ENCODE measurements at regions not wholly inside any gene's neighbourhood (a gene's known extent, or its start where the extent isn't known, plus 50 kb on each side); places are given as distances from the start of the nearest gene placed in this dataset.
A peak's percentile ranks its signal among the peaks of the same experiment; 100 is the strongest.
"Not testable (repeated sequence)": the region's sequence is repeated elsewhere in the genome, so short reads cannot be mapped to it uniquely, and the experiment has no call there.

- not testable (repeated sequence) for DNase-seq (ENCODE audit: extremely low read depth in 1 of 2, low read depth in 1 of 2)
These were observed 82.7 kb downstream of the TFRC start for GRCh38 chr3:195999176-195999575.

GRCh38 chr3:195996314-195996713, 85.6 kb downstream of the TFRC start:
- not testable (repeated sequence) for DNase-seq (ENCODE audit: extremely low read depth in 1 of 2, low read depth in 1 of 2)

GRCh38 chr3:195994343-195994742, 86.0 kb upstream of the TNK2 start:
- DNase-seq (ENCODE audit: extremely low read depth in 1 of 2, low read depth in 1 of 2), result peak; percentile 25 to 32

GRCh38 chr3:195993671-195994070, 85.3 kb upstream of the TNK2 start:
- DNase-seq (ENCODE audit: extremely low read depth in 1 of 2, low read depth in 1 of 2), result not testable (repeated sequence)

GRCh38 chr3:195992956-195993595, 84.7 kb upstream of the TNK2 start:
- DNase-seq (ENCODE audit: extremely low read depth in 1 of 2, low read depth in 1 of 2), result not testable (repeated sequence)

GRCh38 chr3:195991986-195992385, 83.6 kb upstream of the TNK2 start:
- not testable (repeated sequence) for DNase-seq (ENCODE audit: extremely low read depth in 1 of 2, low read depth in 1 of 2)

GRCh38 chr3:195991243-195991642, 82.9 kb upstream of the TNK2 start:
- DNase-seq (ENCODE audit: extremely low read depth in 1 of 2, low read depth in 1 of 2), result not testable (repeated sequence)

- not testable (repeated sequence) for DNase-seq (ENCODE audit: extremely low read depth in 1 of 2, low read depth in 1 of 2)
These were observed 82.5 kb upstream of the TNK2 start for GRCh38 chr3:195990841-195991174.

- peak; percentile 91 to 94 for DNase-seq (ENCODE audit: extremely low read depth in 1 of 2, low read depth in 1 of 2)
These were observed 81.8 kb upstream of the TNK2 start for GRCh38 chr3:195989921-195990840.

- DNase-seq (ENCODE audit: extremely low read depth in 1 of 2, low read depth in 1 of 2), result peak in 1 of 2 donors; percentile 30
These were observed 81.0 kb upstream of the TNK2 start for GRCh38 chr3:195989197-195989920.

- not testable (repeated sequence) for DNase-seq (ENCODE audit: extremely low read depth in 1 of 2, low read depth in 1 of 2)
These were observed 80.4 kb upstream of the TNK2 start for GRCh38 chr3:195988764-195989163.

- DNase-seq (ENCODE audit: extremely low read depth in 1 of 2, low read depth in 1 of 2), result not testable (repeated sequence)
These were observed 78.7 kb upstream of the TNK2 start for GRCh38 chr3:195987001-195987400.

GRCh38 chr3:195986576-195986975, 78.2 kb upstream of the TNK2 start:
- not testable (repeated sequence) for DNase-seq (ENCODE audit: extremely low read depth in 1 of 2, low read depth in 1 of 2)

- DNase-seq (ENCODE audit: extremely low read depth in 1 of 2, low read depth in 1 of 2), result not testable (repeated sequence)
These were observed 77.1 kb upstream of the TNK2 start for GRCh38 chr3:195985348-195985920.

- not testable (repeated sequence) for DNase-seq (ENCODE audit: extremely low read depth in 1 of 2, low read depth in 1 of 2)
These were observed 76.2 kb upstream of the TNK2 start for GRCh38 chr3:195984392-195985030.

- DNase-seq (ENCODE audit: extremely low read depth in 1 of 2, low read depth in 1 of 2), result not testable (repeated sequence)
These were observed 75.5 kb upstream of the TNK2 start for GRCh38 chr3:195983880-195984279.

GRCh38 chr3:195982754-195983153, 74.4 kb upstream of the TNK2 start:
- DNase-seq (ENCODE audit: extremely low read depth in 1 of 2, low read depth in 1 of 2), result not testable (repeated sequence)

GRCh38 chr3:195981778-195982177, 73.4 kb upstream of the TNK2 start:
- not testable (repeated sequence) for DNase-seq (ENCODE audit: extremely low read depth in 1 of 2, low read depth in 1 of 2)

- DNase-seq (ENCODE audit: extremely low read depth in 1 of 2, low read depth in 1 of 2), result not testable (repeated sequence)
These were observed 71.5 kb upstream of the TNK2 start for GRCh38 chr3:195979877-195980276.

- DNase-seq (ENCODE audit: extremely low read depth in 1 of 2, low read depth in 1 of 2), result not testable (repeated sequence)
These were observed 70.2 kb upstream of the TNK2 start for GRCh38 chr3:195978585-195978984.

Data from stimulated activated CD8-positive, alpha-beta memory T cell treated with anti-CD3 and anti-CD28 coated beads, Interleukin-7, amount 100 ng/mL, for 48 hours (primary cell).